Fibroblast of skin of back (primary cell): ENCODE measurements at regions not wholly inside any gene's neighbourhood (a gene's known extent, or its start where the extent isn't known, plus 50 kb on each side); places are given as distances from the start of the nearest gene placed in this dataset.
"Not testable (repeated sequence)": the region's sequence is repeated elsewhere in the genome, so short reads cannot be mapped to it uniquely, and the experiment has no call there.

Experiments used
- DNase-seq: peaks from one replicate; pipeline ENCODE4 v3.0.0-alpha.2; 2013

DNA sequence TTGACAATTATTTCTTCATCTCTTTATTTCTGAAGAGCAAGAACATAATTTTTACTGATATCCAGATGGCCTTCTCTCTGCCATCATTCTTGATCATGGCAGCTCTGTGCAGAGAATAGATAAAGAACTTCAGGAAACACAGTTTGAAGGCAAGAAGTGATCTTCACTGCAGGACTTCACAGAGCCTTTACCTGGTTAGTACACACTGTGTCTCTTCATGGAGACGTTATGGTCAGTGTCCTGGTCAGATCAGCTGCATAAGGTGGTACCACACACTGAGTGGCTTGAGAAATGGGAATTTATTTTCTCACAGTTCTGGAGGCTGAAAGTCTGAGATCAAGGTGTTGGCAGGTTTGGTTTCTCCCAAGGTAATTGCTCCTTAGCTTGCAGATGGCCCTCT lies 129.5 kb downstream of the UTP18 start:
- DNase-seq = no peak

- DNase-seq = peak; percentile 48
Observed at GRCh38 chr17:51391982-51392654, 131.8 kb downstream of the UTP18 start.

GRCh38 chr17:51395621-51396020 lies 135.3 kb downstream of the UTP18 start:
- DNase-seq = no peak

DNA sequence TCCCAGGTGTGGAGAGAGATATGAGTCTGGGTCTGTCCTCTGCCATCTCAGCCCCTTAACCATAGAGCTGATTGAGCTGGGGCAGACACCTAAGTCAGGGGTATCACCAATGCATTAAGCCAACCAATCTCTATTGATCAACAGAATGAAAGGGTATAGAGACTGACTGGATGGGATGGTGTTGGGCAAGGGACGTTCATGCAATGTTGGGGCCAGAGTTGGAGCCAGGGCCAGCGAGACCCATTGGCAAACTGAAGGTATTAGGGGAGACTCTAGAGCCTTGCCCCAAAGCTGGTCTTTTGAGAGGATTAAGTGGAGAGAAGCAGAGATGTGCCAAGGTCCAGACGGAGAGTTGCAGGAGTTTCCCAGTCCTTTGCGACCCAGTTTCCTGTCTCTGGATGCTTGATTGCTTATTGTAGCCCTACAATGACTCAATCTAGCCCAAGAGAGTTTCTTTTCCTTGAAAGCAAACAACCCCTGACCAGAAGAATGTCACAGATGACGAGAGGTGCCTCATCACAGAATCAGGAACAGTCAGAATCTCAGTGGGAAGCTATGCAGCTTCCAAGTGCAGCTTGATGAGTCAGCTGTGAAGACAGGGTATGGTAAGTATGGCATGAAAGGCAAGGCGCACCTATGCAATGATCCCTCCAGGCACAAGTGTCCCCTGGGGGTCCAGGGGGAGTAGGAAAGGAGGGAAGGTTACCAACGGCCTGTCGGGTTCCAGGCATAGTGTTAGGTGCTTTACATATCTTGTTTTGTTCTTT lies 137.2 kb downstream of the UTP18 start:
- peak; percentile 84 for DNase-seq

DNA sequence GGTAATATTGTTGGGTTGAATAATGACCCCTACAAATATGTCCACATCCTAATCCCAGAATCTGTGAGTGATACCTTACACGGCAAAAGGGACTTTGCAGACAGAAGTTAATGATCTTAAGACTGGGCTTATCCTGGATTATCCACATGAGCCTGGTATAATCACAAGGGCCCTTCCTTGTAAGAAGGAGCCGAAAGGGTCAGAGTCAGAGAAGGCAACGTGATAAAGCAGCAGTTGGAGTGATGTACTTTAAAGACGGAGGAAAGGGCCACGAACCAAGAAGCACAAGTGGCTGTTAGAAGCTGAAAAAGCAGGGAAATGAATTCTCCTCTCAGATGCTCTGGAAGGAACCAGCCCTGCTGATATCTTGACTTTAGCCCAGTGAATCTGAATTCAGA lies 137.8 kb downstream of the UTP18 start:
- DNase-seq = no peak

DNA sequence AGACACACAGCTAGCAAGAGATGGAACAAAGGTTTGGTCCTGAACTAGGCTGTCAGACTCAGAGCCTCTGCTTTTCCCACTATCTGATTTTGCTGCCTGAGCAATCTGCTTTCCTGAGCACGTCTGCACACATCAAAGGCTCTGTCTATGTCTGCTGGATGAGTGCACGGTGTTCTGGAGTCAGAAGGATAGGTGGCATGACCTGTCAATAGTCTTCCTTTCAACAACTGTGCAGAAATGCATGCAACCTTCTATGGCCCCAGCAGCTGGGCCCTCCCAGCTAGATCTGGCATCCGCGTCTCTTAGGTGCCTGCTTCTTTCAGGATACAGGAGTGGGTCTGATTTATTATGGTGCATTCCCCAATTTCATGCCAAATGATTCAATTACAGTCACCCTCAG lies 138.3 kb downstream of the UTP18 start:
- DNase-seq = no peak

DNA sequence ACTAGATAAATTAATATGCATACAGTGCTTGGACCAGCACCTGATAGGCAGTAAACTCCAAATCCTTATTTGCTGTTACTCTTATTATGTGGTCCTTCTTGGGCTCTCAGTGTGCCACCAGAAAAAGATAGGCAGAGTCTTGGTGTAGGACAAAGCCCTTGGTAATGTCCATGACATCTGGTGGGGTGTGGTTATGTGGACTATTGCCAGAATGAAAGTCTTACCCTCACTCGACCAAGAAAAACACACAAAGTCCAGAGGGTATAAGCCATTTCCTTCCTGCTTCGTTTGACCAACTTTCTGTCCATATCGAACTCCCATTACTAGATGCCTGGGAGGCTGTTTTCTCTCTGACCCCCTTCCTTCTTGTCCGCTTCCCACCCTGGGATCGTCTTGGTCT lies 140.9 kb downstream of the UTP18 start:
- no peak for DNase-seq

GRCh38 chr17:51402899-51403298 lies 142.6 kb downstream of the UTP18 start:
- DNase-seq = no peak

DNA sequence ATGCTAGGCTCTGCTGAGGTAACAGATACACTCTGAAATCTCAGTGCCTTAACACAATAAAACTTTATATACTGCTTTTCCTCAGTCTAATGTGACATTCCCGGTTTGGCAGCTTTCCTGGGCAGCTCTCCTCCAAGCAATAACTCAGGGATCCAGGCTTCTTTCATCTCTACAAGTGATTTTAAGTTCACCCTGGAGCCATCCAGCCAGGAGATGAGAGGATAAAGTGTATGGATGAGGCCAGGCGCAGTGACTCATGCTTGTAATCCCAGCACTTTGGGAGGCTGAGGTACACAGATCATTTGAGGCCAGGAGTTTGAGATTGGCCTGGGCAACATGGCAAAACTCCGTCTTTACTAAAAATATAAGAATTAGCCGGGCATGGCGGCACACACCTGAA lies 147.2 kb downstream of the UTP18 start:
- no peak for DNase-seq

DNA sequence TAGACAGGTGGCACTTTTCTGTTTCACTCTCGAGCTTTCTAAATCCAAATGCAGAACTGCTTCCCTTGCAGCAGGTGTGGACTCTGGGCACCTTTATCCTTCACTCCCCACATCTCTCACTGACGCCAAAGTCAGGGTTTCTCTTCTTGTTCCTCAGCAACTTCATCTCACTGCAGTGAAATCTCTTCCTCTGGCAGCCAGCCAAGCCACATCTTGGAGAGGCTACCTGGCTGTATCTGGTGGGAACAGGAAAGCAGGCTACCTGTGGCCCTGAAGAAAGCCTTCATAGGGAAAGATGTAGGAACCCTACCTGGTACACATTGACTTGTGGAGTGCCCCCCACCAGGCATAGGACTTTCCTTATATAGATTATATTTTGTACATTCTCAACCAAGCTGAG lies 159.1 kb downstream of the UTP18 start:
- no peak for DNase-seq

DNA sequence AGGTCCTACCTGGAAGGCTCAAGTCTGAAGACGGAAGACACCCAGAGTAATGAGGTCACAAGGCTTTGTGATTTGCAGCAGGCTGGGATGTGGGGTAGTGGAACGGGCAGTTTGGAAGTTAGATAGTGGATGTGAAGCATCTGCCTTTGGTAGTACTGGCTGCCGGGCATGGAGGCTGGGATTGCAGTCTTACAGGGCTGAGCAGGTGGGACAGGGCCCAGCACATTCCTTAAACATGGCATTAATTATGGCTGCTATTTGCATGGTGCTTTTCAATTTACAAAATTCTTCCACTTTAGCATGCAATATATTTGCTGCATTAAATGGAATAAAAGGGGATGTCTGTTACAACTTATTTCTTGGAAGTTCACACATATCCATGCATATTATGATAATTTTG lies 161.2 kb downstream of the UTP18 start:
- DNase-seq = no peak

DNA sequence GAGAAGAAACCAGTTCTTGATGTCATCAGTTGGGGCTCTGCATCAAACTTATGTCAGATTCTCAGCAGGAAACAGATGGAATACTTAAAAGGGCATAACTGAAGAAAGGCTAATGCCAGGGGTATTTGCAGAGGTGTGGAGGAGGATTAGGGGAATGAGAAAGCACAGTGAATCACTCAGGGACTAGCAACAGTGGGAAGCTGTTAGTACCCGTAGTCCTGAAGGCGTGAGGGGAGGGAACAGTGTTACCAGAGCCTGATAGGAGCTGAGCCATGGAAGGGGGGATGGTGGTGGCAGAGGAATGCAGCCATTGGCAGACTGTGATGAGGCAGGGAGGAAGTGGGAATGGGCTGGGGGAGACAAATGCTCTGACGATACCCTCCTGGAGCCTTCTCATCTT lies 162.3 kb downstream of the UTP18 start:
- DNase-seq = no peak

DNA sequence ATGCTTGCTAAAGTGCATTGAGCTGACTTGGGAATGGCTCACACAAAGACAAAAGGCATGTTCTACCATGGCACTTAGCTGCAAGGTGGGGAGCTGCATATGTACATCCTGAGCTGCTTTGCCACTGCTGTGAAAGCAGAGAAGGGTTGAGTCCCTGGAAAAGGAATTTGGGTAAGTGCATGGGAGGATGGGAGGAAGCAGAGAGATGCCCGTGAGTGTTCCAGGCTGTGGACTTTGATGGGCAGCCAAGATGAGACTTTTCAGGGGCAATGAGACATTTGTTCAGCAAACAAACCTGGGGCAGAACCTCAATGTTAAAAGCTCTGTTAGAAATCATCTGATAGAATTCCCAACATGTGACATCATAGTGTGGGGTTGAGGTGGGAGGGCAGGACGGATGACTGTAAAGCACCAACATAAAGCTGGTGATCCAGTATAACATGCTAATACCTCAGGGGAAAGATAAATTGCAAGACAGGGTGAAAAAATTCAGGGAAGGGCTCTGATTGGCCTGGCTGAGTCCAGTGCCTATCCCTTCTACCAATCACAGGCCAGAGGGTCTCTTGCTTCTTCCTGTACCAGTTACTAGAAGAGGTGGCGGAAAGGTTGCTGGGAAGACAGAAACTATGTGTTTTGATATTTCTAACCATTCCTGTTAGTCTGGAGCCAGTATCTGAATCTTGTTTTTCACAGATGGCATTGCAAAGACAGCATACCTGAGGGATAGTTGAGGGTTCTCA lies 163.2 kb downstream of the UTP18 start:
- no peak for DNase-seq

GRCh38 chr17:51425773-51426172 lies 165.4 kb downstream of the UTP18 start:
- no peak for DNase-seq

GRCh38 chr17:51427323-51427811 lies 167.0 kb downstream of the UTP18 start:
- no peak for DNase-seq

DNA sequence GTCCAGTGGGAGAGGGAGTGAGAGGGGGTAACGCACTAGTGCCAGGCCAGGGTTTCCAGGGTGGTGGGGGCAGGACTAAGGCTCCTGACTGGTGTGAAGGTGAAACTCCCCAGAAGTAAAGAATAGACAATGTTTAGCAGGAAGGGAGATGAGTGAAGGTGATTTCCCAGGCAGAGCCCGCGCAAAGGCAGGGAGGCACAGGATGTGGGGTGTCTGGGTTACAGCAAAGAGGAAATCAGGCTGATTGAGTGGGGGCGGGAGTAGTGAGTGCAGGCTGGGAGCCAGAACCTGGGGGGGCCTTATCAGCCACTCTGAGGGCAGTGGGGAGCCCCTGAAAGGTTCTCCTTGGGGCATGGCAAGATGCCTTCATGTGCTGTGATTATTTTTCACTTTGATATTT lies 167.5 kb downstream of the UTP18 start:
- DNase-seq = no peak

GRCh38 chr17:51428668-51429495 lies 168.5 kb downstream of the UTP18 start:
- DNase-seq = no peak

DNA sequence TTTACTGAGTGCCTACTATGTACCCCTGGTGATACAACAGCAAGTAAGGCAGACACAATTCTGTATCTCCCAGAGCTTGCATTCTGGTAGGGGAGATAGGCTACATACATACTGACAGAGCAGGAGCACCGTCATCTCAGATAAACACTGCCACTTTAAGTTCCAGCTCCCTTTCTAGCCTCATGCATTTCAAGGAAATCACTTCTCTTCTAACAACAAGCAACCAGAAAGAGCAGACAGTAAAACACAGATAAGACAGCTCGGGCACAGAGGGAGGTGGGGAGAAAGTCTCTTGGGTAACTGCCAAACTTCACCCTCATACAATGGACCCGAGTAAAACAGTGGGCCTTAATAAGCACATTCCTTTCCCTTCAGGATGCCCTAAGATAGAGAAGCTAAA lies 169.6 kb downstream of the UTP18 start:
- not testable (repeated sequence) for DNase-seq

GRCh38 chr17:51430591-51430990 lies 170.2 kb downstream of the UTP18 start:
- DNase-seq = no peak

- no peak for DNase-seq
Observed at GRCh38 chr17:51434434-51435170, 174.3 kb downstream of the UTP18 start.

GRCh38 chr17:51435171-51435552 lies 174.8 kb downstream of the UTP18 start:
- DNase-seq = no peak

GRCh38 chr17:51435641-51436091 lies 175.3 kb downstream of the UTP18 start:
- peak; percentile 7 for DNase-seq
